ENCODE measurements at regions not wholly inside any gene's neighbourhood (a gene's known extent, or its start where the extent isn't known, plus 50 kb on each side); places are given as distances from the start of the nearest gene placed in this dataset.

DNA sequence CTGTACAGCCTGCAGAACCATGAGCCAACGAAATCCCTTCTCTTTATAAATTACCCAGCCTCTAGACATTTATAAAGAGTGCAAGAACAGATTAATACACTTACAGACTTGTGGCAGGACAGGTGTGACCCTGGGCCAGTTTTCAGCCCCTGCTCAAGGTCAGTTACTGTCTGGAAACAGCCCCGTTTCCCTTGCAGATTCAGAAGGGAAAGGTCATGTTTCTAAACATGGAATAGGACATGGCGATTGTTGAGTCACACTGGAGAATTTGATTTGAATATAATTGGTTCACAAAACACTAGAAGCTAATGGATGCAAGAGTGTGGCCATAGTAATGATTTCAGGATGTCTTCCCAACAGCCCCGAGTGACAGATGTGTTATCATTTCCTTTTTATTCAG is 248.8 kb downstream of the DLL1 start:
- TF ChIP-seq, protein P1, sequence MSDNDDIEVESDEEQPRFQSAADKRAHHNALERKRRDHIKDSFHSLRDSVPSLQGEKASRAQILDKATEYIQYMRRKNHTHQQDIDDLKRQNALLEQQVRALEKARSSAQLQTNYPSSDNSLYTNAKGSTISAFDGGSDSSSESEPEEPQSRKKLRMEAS (IDR thresholded peaks at IDR 0.05; ENCODE audit: low read depth) = no peak
- TF ChIP-seq, protein P2, sequence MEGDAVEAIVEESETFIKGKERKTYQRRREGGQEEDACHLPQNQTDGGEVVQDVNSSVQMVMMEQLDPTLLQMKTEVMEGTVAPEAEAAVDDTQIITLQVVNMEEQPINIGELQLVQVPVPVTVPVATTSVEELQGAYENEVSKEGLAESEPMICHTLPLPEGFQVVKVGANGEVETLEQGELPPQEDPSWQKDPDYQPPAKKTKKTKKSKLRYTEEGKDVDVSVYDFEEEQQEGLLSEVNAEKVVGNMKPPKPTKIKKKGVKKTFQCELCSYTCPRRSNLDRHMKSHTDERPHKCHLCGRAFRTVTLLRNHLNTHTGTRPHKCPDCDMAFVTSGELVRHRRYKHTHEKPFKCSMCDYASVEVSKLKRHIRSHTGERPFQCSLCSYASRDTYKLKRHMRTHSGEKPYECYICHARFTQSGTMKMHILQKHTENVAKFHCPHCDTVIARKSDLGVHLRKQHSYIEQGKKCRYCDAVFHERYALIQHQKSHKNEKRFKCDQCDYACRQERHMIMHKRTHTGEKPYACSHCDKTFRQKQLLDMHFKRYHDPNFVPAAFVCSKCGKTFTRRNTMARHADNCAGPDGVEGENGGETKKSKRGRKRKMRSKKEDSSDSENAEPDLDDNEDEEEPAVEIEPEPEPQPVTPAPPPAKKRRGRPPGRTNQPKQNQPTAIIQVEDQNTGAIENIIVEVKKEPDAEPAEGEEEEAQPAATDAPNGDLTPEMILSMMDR (IDR thresholded peaks at IDR 0.05) = no peak
- TF ChIP-seq EP300 (IDR thresholded peaks at IDR 0.05; ENCODE audit: borderline replicate concordance in 1 of 2, low read depth in 1 of 2, low read length in 1 of 2) (no peak), FOXM1 (IDR thresholded peaks at IDR 0.05; ENCODE audit: low read depth) (no peak), NRF1 (IDR thresholded peaks at IDR 0.05; ENCODE audit: low read depth, low read length) (no peak), TAF1 (IDR thresholded peaks at IDR 0.05; ENCODE audit: borderline replicate concordance, low read depth, low read length) (no peak), SIN3A (IDR thresholded peaks at IDR 0.05; ENCODE audit: borderline replicate concordance, low read depth, low read length) (no peak), NFIC (IDR thresholded peaks at IDR 0.05; ENCODE audit: borderline replicate concordance) (no peak), FOXJ3 (CRISPR knock-in tag; IDR thresholded peaks at IDR 0.05) (no peak)
- TF ChIP-seq, protein P3, sequence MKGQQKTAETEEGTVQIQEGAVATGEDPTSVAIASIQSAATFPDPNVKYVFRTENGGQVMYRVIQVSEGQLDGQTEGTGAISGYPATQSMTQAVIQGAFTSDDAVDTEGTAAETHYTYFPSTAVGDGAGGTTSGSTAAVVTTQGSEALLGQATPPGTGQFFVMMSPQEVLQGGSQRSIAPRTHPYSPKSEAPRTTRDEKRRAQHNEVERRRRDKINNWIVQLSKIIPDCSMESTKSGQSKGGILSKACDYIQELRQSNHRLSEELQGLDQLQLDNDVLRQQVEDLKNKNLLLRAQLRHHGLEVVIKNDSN (IDR thresholded peaks at IDR 0.05; ENCODE audit: borderline replicate concordance, low read depth) = no peak

All from SK-N-SH (cell line).